GM23338 (cell line): ENCODE measurements at regions not wholly inside any gene's neighbourhood (a gene's known extent, or its start where the extent isn't known, plus 50 kb on each side); places are given as distances from the start of the nearest gene placed in this dataset.

Source experiments
- CREB1 ChIP-seq: fragments of 250-450 bp; sonication (Bioruptor Pico); IDR thresholded peaks from 2 replicates; pipeline ENCODE4 v1.5.0; 2020; ENCODE audit warnings: low read depth, mild to moderate bottlenecking, moderate library complexity
- CTCF ChIP-seq, 2 experiments: fragments of 200-600 bp in 1 of 2; sonication (generic) in 1 of 2; conservative IDR thresholded peaks; 2 replicates each; pipeline versions ENCODE4 v1.5.1 to v1.6.1; 2016 to 2017; ENCODE audit warnings: antibody characterized with exemption in 2 of 2, low read depth in 2 of 2, mild to moderate bottlenecking in 2 of 2, moderate library complexity in 1 of 2
- ETS1 ChIP-seq: IDR thresholded peaks from 2 replicates; pipeline ENCODE4 v1.6.1; 2016; ENCODE audit warnings: antibody characterized with exemption
- EZH2 ChIP-seq: fragments of 200-600 bp; sonication (generic); IDR thresholded peaks from one replicate; pipeline ENCODE4 v1.8.0; 2017; ENCODE audit warnings: antibody characterized with exemption, mild to moderate bottlenecking, low read depth; ENCODE audit not compliant: unreplicated experiment
- EZH2phosphoT487 ChIP-seq: fragments of 200-600 bp; sonication (generic); IDR thresholded peaks from one replicate; pipeline ENCODE4 v1.8.1; 2018; ENCODE audit warnings: antibody characterized with exemption; ENCODE audit not compliant: unreplicated experiment
- JUNB ChIP-seq: IDR thresholded peaks from one replicate; pipeline ENCODE4 v1.6.1; 2016; ENCODE audit warnings: antibody characterized with exemption; ENCODE audit not compliant: unreplicated experiment
- POLR2AphosphoS5 ChIP-seq: IDR thresholded peaks from 2 replicates; pipeline ENCODE4 v1.6.1; 2016; ENCODE audit warnings: antibody characterized with exemption, low read depth
- STAT1 ChIP-seq: IDR thresholded peaks from one replicate; pipeline ENCODE4 v1.6.1; 2016; ENCODE audit warnings: antibody characterized with exemption; ENCODE audit not compliant: unreplicated experiment
- ZNF331 ChIP-seq: fragments of 250-450 bp; sonication (Bioruptor Pico); IDR thresholded peaks from 2 replicates; pipeline ENCODE4 v1.5.0; 2020; ENCODE audit warnings: low read depth, mild to moderate bottlenecking, moderate library complexity
- TF ChIP-seq, protein P1 (sequence below): fragments of 250-450 bp; sonication (Bioruptor Pico); IDR thresholded peaks from 2 replicates; pipeline ENCODE4 v1.5.0; 2020; ENCODE audit warnings: mild to moderate bottlenecking, moderate library complexity

DNA sequence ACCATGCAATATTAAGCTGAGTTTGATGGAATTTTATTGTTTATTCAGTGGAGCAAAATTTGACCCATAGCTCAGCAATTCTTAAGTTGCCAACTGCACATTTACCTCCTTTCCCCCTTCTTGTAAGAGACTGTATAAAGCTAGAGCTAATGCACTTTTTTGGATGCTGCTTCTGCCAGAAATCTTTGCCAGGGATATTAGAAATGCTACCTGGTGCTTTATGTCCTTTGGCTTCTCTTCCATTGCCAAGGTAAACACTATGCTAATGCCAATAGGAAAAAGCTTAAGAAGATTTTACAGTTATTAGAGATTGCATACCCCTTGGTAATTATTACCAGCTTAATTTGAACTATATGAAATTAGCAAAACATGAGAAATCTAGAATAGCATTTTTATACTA is 79.0 kb upstream of the OGFRL1 start (continued):
- TF ChIP-seq, protein P1, sequence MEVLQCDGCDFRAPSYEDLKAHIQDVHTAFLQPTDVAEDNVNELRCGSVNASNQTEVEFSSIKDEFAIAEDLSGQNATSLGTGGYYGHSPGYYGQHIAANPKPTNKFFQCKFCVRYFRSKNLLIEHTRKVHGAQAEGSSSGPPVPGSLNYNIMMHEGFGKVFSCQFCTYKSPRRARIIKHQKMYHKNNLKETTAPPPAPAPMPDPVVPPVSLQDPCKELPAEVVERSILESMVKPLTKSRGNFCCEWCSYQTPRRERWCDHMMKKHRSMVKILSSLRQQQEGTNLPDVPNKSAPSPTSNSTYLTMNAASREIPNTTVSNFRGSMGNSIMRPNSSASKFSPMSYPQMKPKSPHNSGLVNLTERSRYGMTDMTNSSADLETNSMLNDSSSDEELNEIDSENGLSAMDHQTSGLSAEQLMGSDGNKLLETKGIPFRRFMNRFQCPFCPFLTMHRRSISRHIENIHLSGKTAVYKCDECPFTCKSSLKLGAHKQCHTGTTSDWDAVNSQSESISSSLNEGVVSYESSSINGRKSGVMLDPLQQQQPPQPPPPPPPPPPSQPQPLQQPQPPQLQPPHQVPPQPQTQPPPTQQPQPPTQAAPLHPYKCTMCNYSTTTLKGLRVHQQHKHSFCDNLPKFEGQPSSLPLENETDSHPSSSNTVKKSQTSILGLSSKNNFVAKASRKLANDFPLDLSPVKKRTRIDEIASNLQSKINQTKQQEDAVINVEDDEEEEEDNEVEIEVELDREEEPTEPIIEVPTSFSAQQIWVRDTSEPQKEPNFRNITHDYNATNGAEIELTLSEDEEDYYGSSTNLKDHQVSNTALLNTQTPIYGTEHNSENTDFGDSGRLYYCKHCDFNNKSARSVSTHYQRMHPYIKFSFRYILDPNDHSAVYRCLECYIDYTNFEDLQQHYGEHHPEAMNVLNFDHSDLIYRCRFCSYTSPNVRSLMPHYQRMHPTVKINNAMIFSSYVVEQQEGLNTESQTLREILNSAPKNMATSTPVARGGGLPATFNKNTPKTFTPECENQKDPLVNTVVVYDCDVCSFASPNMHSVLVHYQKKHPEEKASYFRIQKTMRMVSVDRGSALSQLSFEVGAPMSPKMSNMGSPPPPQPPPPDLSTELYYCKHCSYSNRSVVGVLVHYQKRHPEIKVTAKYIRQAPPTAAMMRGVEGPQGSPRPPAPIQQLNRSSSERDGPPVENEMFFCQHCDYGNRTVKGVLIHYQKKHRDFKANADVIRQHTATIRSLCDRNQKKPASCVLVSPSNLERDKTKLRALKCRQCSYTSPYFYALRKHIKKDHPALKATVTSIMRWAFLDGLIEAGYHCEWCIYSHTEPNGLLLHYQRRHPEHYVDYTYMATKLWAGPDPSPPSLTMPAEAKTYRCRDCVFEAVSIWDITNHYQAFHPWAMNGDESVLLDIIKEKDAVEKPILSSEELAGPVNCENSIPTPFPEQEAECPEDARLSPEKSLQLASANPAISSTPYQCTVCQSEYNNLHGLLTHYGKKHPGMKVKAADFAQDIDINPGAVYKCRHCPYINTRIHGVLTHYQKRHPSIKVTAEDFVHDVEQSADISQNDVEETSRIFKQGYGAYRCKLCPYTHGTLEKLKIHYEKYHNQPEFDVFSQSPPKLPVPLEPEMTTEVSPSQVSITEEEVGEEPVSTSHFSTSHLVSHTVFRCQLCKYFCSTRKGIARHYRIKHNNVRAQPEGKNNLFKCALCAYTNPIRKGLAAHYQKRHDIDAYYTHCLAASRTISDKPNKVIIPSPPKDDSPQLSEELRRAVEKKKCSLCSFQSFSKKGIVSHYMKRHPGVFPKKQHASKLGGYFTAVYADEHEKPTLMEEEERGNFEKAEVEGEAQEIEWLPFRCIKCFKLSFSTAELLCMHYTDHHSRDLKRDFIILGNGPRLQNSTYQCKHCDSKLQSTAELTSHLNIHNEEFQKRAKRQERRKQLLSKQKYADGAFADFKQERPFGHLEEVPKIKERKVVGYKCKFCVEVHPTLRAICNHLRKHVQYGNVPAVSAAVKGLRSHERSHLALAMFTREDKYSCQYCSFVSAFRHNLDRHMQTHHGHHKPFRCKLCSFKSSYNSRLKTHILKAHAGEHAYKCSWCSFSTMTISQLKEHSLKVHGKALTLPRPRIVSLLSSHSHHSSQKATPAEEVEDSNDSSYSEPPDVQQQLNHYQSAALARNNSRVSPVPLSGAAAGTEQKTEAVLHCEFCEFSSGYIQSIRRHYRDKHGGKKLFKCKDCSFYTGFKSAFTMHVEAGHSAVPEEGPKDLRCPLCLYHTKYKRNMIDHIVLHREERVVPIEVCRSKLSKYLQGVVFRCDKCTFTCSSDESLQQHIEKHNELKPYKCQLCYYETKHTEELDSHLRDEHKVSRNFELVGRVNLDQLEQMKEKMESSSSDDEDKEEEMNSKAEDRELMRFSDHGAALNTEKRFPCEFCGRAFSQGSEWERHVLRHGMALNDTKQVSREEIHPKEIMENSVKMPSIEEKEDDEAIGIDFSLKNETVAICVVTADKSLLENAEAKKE: no peak
- no peak for TF ChIP-seq STAT1
- no peak for TF ChIP-seq CREB1 (CRISPR knock-in tag)
- TF ChIP-seq ZNF331 (CRISPR knock-in tag): no peak
- no peak for TF ChIP-seq CTCF (conservative IDR thresholded peaks at IDR 0.05; ENCODE audit: low read depth in 2 of 2)
- TF ChIP-seq POLR2AphosphoS5: no peak
- TF ChIP-seq EZH2: no peak
- no peak for TF ChIP-seq ETS1
- TF ChIP-seq JUNB: no peak
- no peak for TF ChIP-seq EZH2phosphoT487
